MM.1S (cell line): ENCODE measurements at regions not wholly inside any gene's neighbourhood (a gene's known extent, or its start where the extent isn't known, plus 50 kb on each side); places are given as distances from the start of the nearest gene placed in this dataset.
A peak's percentile ranks its signal among the peaks of the same experiment; 100 is the strongest.

Experiments used
- DNase-seq: peaks from one replicate; pipeline ENCODE4 v3.0.0-alpha.2; 2015
- H2AFZ ChIP-seq: fragments of 300-600 bp; sonication (generic); 2 replicates; pipeline ENCODE4 v1.6.0; 2016; ENCODE audit warnings: antibody characterized with exemption, low read length
- H3F3A ChIP-seq: fragments of 300-600 bp; sonication (generic); 2 replicates; pipeline ENCODE4 v1.6.1; 2016; ENCODE audit warnings: mild to moderate bottlenecking, antibody characterized with exemption, low read length, moderate library complexity, mixed read lengths; ENCODE audit not compliant: insufficient read depth
- H3K27ac ChIP-seq: fragments of 300-600 bp; sonication (generic); 2 replicates; pipeline ENCODE4 v1.5.1; 2016; ENCODE audit warnings: mild to moderate bottlenecking, low read length
- H3K27me3 ChIP-seq: fragments of 300-600 bp; sonication (generic); replicated peaks from 2 replicates; pipeline ENCODE4 v1.6.0; 2016; ENCODE audit warnings: low read length; ENCODE audit not compliant: insufficient read depth
- H3K36me3 ChIP-seq: fragments of 300-600 bp; sonication (generic); replicated peaks from 2 replicates; pipeline ENCODE4 v1.6.1; 2016; ENCODE audit warnings: mild to moderate bottlenecking, low read length, mixed read lengths; ENCODE audit not compliant: insufficient read depth
- H3K4me1 ChIP-seq: fragments of 300-600 bp; sonication (generic); 2 replicates; pipeline ENCODE4 v1.6.1; 2016; ENCODE audit warnings: low read length, mixed read lengths
- H3K4me2 ChIP-seq: fragments of 300-600 bp; sonication (generic); 2 replicates; pipeline ENCODE4 v1.6.0; 2016; ENCODE audit warnings: low read depth, low read length
- H3K4me3 ChIP-seq: fragments of 300-600 bp; sonication (generic); 2 replicates; pipeline ENCODE4 v1.5.1; 2016; ENCODE audit warnings: low read length, mixed read lengths
- H3K79me2 ChIP-seq: fragments of 300-600 bp; sonication (generic); 2 replicates; pipeline ENCODE4 v1.6.1; 2016; ENCODE audit warnings: mixed run types, low read length, mixed read lengths
- H3K9ac ChIP-seq: fragments of 300-600 bp; sonication (generic); 2 replicates; pipeline ENCODE4 v1.6.1; 2016; ENCODE audit warnings: low read length, mixed read lengths
- H3K9me2 ChIP-seq: fragments of 300-600 bp; sonication (generic); replicated peaks from 2 replicates; pipeline ENCODE4 v1.6.1; 2016; ENCODE audit warnings: mild to moderate bottlenecking, low read length, mixed read lengths; ENCODE audit not compliant: insufficient read depth
- H3K9me3 ChIP-seq: fragments of 300-600 bp; sonication (generic); replicated peaks from 2 replicates; pipeline ENCODE4 v1.6.1; 2016; ENCODE audit warnings: mild to moderate bottlenecking, low read length, mixed read lengths; ENCODE audit not compliant: insufficient read depth
- H4K20me1 ChIP-seq: fragments of 300-600 bp; sonication (generic); 2 replicates; pipeline ENCODE4 v1.6.1; 2016; ENCODE audit warnings: mild to moderate bottlenecking, low read length, moderate library complexity, mixed read lengths; ENCODE audit not compliant: insufficient read depth
- CTCF ChIP-seq: fragments of 300-600 bp; sonication (generic); IDR thresholded peaks from 2 replicates; pipeline ENCODE4 v1.5.1; 2016; ENCODE audit warnings: antibody characterized with exemption, low read length, mixed read lengths
- EZH2 ChIP-seq: fragments of 300-600 bp; sonication (generic); optimal IDR thresholded peaks from 2 replicates; pipeline ENCODE3; 2017; ENCODE audit warnings: low read depth, mild to moderate bottlenecking, antibody characterized with exemption, low read length, mixed read lengths
- EZH2phosphoT487 ChIP-seq: fragments of 300-600 bp; sonication (generic); IDR thresholded peaks from 2 replicates; pipeline ENCODE4 v1.6.1; 2018; ENCODE audit warnings: antibody characterized with exemption, low read length

GRCh38 chr16:72241930-72242329 lies 70.0 kb upstream of the PMFBP1 start:
- Histone ChIP-seq H3K4me2 (no peak overlapping the region), H3K4me1 (peaks cover 12% of the 10 kb centered on the region), H3K79me2 (no peaks in the 10 kb centered on the region), H4K20me1 (no peaks in the 10 kb centered on the region), H3F3A (peaks cover 11% of the 10 kb centered on the region), H2AFZ (no peak overlapping the region), H3K27me3 (no peaks in the 10 kb centered on the region), H3K36me3 (no peaks in the 10 kb centered on the region), H3K27ac (no peak overlapping the region), H3K4me3 (no peak overlapping the region), H3K9me2 (no peaks in the 10 kb centered on the region), H3K9me3 (no peaks in the 10 kb centered on the region), H3K9ac (no peak overlapping the region)
- TF ChIP-seq EZH2 (no peak), CTCF (peak; percentile 76)
- DNase-seq, result peak; percentile 31

- no peak for DNase-seq
- no peaks in the 10 kb centered on the region for H3K79me2 ChIP-seq
These were observed 69.1 kb upstream of the PMFBP1 start for GRCh38 chr16:72241008-72241407.

GRCh38 chr16:72240466-72240865 lies 68.5 kb upstream of the PMFBP1 start:
- Histone ChIP-seq H4K20me1 (no peaks in the 10 kb centered on the region), H3F3A (no peaks in the 10 kb centered on the region), H3K27me3 (no peaks in the 10 kb centered on the region), H3K9ac (no peak overlapping the region), H3K4me2 (no peak overlapping the region), H3K27ac (no peak overlapping the region), H3K36me3 (no peaks in the 10 kb centered on the region), H3K9me3 (no peaks in the 10 kb centered on the region), H2AFZ (no peak overlapping the region), H3K79me2 (no peaks in the 10 kb centered on the region), H3K9me2 (no peaks in the 10 kb centered on the region), H3K4me3 (no peak overlapping the region), H3K4me1 (no peaks in the 10 kb centered on the region)
- TF ChIP-seq EZH2phosphoT487, result no peak
- TF ChIP-seq CTCF, result no peak
- TF ChIP-seq EZH2, result no peak
- DNase-seq, result no peak

More at GRCh38 chr16:72241008-72241407, 69.1 kb upstream of the PMFBP1 start:
- Histone ChIP-seq H3K27me3 (no peaks in the 10 kb centered on the region), H4K20me1 (no peaks in the 10 kb centered on the region), H3K4me2 (no peak overlapping the region), H3K9ac (no peak overlapping the region), H3K9me3 (no peaks in the 10 kb centered on the region), H2AFZ (no peak overlapping the region), H3K9me2 (no peaks in the 10 kb centered on the region), H3K27ac (no peak overlapping the region), H3K36me3 (no peaks in the 10 kb centered on the region), H3K4me1 (peaks cover 4% of the 10 kb centered on the region), H3F3A (peaks cover 4% of the 10 kb centered on the region), H3K4me3 (no peak overlapping the region)
- no peak for TF ChIP-seq EZH2
- TF ChIP-seq CTCF, result no peak
- no peak for TF ChIP-seq EZH2phosphoT487
